ENCODE measurements at regions not wholly inside any gene's neighbourhood (a gene's known extent, or its start where the extent isn't known, plus 50 kb on each side); places are given as distances from the start of the nearest gene placed in this dataset.
A peak's percentile ranks its signal among the peaks of the same experiment; 100 is the strongest.

DNA sequence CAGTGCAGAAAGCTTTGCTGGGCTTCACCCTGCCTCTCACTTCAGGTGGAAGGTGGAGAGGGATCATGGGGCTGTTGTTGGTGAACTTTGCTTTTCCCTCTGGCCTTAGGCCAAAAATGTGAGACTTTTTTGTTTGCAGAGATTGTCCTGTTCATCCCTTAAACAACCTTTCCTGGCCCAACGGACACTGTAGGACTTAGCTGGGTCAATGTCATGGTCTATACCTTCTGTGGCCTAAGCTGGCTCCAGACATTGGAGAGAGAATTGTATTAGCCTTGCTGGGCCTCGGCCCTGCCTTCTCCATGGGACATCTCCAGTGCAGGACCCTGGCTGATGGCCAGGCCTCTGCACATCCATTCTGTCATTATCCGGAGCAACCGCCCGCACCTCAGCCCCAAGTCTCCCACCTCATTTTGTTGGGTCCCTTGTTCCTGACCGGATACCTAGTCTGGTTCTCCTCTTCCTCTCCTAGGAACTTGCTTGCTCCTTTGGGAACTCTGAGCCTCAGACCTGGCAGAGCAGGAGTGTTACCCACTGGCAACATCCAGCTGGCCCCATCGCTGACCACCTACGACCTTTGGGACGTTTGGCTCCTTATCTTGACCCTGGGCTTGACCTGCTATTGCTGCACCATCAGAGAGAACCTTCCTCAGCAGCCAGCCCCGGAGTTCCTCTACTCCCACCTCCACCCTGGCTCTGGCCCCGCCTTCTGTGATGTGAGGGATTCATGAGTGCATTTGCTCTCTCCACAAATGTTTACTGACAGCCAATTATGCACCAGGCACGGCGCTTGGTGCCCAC is 128.2 kb downstream of the BANF2 start (continued):
- TF ChIP-seq, protein P1, sequence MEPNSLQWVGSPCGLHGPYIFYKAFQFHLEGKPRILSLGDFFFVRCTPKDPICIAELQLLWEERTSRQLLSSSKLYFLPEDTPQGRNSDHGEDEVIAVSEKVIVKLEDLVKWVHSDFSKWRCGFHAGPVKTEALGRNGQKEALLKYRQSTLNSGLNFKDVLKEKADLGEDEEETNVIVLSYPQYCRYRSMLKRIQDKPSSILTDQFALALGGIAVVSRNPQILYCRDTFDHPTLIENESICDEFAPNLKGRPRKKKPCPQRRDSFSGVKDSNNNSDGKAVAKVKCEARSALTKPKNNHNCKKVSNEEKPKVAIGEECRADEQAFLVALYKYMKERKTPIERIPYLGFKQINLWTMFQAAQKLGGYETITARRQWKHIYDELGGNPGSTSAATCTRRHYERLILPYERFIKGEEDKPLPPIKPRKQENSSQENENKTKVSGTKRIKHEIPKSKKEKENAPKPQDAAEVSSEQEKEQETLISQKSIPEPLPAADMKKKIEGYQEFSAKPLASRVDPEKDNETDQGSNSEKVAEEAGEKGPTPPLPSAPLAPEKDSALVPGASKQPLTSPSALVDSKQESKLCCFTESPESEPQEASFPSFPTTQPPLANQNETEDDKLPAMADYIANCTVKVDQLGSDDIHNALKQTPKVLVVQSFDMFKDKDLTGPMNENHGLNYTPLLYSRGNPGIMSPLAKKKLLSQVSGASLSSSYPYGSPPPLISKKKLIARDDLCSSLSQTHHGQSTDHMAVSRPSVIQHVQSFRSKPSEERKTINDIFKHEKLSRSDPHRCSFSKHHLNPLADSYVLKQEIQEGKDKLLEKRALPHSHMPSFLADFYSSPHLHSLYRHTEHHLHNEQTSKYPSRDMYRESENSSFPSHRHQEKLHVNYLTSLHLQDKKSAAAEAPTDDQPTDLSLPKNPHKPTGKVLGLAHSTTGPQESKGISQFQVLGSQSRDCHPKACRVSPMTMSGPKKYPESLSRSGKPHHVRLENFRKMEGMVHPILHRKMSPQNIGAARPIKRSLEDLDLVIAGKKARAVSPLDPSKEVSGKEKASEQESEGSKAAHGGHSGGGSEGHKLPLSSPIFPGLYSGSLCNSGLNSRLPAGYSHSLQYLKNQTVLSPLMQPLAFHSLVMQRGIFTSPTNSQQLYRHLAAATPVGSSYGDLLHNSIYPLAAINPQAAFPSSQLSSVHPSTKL (CRISPR knock-in tag; IDR thresholded peaks at IDR 0.05), result peak; percentile 84
- TF ChIP-seq, protein P2, sequence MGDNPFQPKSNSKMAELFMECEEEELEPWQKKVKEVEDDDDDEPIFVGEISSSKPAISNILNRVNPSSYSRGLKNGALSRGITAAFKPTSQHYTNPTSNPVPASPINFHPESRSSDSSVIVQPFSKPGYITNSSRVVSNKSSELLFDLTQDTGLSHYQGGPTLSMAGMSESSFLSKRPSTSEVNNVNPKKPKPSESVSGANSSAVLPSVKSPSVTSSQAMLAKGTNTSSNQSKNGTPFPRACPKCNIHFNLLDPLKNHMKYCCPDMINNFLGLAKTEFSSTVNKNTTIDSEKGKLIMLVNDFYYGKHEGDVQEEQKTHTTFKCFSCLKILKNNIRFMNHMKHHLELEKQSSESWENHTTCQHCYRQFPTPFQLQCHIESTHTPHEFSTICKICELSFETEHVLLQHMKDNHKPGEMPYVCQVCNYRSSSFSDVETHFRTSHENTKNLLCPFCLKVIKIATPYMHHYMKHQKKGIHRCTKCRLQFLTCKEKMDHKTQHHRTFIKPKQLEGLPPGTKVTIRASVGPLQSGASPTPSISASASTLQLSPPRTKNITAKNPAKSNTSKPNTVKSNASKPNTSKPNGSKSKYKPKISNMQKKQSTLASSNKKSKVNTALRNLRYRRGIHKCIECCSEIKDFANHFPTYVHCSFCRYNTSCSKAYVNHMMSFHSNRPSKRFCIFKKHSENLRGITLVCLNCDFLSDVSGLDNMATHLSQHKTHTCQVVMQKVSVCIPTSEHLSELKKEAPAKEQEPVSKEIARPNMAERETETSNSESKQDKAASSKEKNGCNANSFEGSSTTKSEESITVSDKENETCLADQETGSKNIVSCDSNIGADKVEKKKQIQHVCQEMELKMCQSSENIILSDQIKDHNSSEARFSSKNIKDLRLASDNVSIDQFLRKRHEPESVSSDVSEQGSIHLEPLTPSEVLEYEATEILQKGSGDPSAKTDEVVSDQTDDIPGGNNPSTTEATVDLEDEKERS (CRISPR knock-in tag; IDR thresholded peaks at IDR 0.05), result no peak
- no peak; the same call in 1 of the 2 replicates for TF ChIP-seq ERF (CRISPR knock-in tag; IDR thresholded peaks at IDR 0.05)
- TF ChIP-seq ZNF615 (CRISPR knock-in tag; IDR thresholded peaks at IDR 0.05; ENCODE audit: borderline replicate concordance), result no peak
- no peak; the same call in 1 of the 2 replicates for TF ChIP-seq ZNF652 (CRISPR knock-in tag; IDR thresholded peaks at IDR 0.05; ENCODE audit: borderline replicate concordance, low read depth)
- no peak for TF ChIP-seq CHCHD3 (CRISPR knock-in tag; IDR thresholded peaks at IDR 0.05)
- peak; percentile 35; the same call in 1 of the 2 replicates for TF ChIP-seq ZNF644 (CRISPR knock-in tag; IDR thresholded peaks at IDR 0.05; ENCODE audit: low read depth)
- no peak for TF ChIP-seq NPAS2 (CRISPR knock-in tag; IDR thresholded peaks at IDR 0.05; ENCODE audit: borderline replicate concordance)
- no peak for TF ChIP-seq ZNF816 (CRISPR knock-in tag; IDR thresholded peaks at IDR 0.05; ENCODE audit: borderline replicate concordance)
- no peak for TF ChIP-seq SSRP1 (CRISPR knock-in tag; IDR thresholded peaks at IDR 0.05)
- no peak for TF ChIP-seq FIP1L1 (IDR thresholded peaks at IDR 0.05; ENCODE audit: borderline replicate concordance, insufficient read depth, low read depth, low read length)
- TF ChIP-seq ZNF10 (CRISPR knock-in tag; IDR thresholded peaks at IDR 0.05; ENCODE audit: borderline replicate concordance, low read depth), result no peak
- peak; percentile 18; the same call in 1 of the 2 replicates for TF ChIP-seq ZNF205 (CRISPR knock-in tag; IDR thresholded peaks at IDR 0.05)
- TF ChIP-seq ZBTB42 (CRISPR knock-in tag; IDR thresholded peaks at IDR 0.05), result no peak
- TF ChIP-seq, protein P3, sequence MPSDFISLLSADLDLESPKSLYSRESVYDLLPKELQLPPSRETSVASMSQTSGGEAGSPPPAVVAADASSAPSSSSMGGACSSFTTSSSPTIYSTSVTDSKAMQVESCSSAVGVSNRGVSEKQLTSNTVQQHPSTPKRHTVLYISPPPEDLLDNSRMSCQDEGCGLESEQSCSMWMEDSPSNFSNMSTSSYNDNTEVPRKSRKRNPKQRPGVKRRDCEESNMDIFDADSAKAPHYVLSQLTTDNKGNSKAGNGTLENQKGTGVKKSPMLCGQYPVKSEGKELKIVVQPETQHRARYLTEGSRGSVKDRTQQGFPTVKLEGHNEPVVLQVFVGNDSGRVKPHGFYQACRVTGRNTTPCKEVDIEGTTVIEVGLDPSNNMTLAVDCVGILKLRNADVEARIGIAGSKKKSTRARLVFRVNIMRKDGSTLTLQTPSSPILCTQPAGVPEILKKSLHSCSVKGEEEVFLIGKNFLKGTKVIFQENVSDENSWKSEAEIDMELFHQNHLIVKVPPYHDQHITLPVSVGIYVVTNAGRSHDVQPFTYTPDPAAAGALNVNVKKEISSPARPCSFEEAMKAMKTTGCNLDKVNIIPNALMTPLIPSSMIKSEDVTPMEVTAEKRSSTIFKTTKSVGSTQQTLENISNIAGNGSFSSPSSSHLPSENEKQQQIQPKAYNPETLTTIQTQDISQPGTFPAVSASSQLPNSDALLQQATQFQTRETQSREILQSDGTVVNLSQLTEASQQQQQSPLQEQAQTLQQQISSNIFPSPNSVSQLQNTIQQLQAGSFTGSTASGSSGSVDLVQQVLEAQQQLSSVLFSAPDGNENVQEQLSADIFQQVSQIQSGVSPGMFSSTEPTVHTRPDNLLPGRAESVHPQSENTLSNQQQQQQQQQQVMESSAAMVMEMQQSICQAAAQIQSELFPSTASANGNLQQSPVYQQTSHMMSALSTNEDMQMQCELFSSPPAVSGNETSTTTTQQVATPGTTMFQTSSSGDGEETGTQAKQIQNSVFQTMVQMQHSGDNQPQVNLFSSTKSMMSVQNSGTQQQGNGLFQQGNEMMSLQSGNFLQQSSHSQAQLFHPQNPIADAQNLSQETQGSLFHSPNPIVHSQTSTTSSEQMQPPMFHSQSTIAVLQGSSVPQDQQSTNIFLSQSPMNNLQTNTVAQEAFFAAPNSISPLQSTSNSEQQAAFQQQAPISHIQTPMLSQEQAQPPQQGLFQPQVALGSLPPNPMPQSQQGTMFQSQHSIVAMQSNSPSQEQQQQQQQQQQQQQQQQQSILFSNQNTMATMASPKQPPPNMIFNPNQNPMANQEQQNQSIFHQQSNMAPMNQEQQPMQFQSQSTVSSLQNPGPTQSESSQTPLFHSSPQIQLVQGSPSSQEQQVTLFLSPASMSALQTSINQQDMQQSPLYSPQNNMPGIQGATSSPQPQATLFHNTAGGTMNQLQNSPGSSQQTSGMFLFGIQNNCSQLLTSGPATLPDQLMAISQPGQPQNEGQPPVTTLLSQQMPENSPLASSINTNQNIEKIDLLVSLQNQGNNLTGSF (CRISPR knock-in tag; IDR thresholded peaks at IDR 0.05), result no peak
- no peak for TF ChIP-seq ZSCAN30 (CRISPR knock-in tag; IDR thresholded peaks at IDR 0.05)
- TF ChIP-seq, protein P4, sequence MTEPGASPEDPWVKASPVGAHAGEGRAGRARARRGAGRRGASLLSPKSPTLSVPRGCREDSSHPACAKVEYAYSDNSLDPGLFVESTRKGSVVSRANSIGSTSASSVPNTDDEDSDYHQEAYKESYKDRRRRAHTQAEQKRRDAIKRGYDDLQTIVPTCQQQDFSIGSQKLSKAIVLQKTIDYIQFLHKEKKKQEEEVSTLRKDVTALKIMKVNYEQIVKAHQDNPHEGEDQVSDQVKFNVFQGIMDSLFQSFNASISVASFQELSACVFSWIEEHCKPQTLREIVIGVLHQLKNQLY (CRISPR knock-in tag; IDR thresholded peaks at IDR 0.05), result no peak

Measured in HepG2 (cell line).